ENCODE measurements at regions not wholly inside any gene's neighbourhood (a gene's known extent, or its start where the extent isn't known, plus 50 kb on each side); places are given as distances from the start of the nearest gene placed in this dataset.

DNA sequence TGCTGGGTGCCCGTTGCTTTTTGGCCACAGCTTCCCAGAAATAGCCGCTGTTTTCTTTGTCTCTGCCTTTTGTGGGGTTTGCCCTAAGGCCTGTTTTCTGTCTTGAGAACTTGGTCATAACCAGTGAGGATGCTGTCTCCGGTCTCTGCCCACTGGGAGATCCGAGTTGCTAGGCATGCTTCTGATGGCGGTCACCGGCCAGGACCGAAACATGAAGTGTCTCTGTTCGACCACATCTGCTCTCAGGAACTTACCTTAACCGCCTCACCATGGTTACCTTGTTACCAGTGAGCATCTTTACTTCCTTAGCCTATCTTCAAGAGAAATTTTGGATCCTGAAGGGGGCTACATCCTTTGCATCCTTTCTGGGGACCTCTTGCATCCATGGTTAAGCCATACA, 91.9 kb downstream of the RTP5 start:
- TF ChIP-seq POLR2A (IDR thresholded peaks at IDR 0.05; ENCODE audit: control extremely low read depth in 1 of 2, low read depth in 2 of 2, low read length in 2 of 2) (no peak), FOSL1 (IDR thresholded peaks at IDR 0.05; ENCODE audit: insufficient read depth, low read depth, low read length) (no peak), HDAC2 (IDR thresholded peaks at IDR 0.05; ENCODE audit: borderline replicate concordance in 1 of 2, low read depth in 2 of 2, low read length in 2 of 2) (no peak), POLR2AphosphoS5 (IDR thresholded peaks at IDR 0.05; ENCODE audit: low read depth, low read length) (no peak), EZH2 (IDR thresholded peaks at IDR 0.05; ENCODE audit: low read depth, low read length, severe bottlenecking) (no peak), BRCA1 (IDR thresholded peaks at IDR 0.05; ENCODE audit: low read depth, low read length) (no peak), RFX5 (IDR thresholded peaks at IDR 0.05; ENCODE audit: borderline replicate concordance, low read depth, low read length) (no peak), TAF1 (IDR thresholded peaks at IDR 0.05; ENCODE audit: low read depth, low read length) (no peak), SIN3A (conservative IDR thresholded peaks at IDR 0.05 in 1 of 2, IDR thresholded peaks at IDR 0.05 in 1 of 2; ENCODE audit: low read depth in 1 of 2, low read length in 2 of 2) (no peak)
- TF ChIP-seq, protein P1, sequence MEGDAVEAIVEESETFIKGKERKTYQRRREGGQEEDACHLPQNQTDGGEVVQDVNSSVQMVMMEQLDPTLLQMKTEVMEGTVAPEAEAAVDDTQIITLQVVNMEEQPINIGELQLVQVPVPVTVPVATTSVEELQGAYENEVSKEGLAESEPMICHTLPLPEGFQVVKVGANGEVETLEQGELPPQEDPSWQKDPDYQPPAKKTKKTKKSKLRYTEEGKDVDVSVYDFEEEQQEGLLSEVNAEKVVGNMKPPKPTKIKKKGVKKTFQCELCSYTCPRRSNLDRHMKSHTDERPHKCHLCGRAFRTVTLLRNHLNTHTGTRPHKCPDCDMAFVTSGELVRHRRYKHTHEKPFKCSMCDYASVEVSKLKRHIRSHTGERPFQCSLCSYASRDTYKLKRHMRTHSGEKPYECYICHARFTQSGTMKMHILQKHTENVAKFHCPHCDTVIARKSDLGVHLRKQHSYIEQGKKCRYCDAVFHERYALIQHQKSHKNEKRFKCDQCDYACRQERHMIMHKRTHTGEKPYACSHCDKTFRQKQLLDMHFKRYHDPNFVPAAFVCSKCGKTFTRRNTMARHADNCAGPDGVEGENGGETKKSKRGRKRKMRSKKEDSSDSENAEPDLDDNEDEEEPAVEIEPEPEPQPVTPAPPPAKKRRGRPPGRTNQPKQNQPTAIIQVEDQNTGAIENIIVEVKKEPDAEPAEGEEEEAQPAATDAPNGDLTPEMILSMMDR (IDR thresholded peaks at IDR 0.05; ENCODE audit: control extremely low read depth in 1 of 3, insufficient read depth in 1 of 3, low read depth in 1 of 3, low read length in 3 of 3), result no peak
- TF ChIP-seq, protein P2, sequence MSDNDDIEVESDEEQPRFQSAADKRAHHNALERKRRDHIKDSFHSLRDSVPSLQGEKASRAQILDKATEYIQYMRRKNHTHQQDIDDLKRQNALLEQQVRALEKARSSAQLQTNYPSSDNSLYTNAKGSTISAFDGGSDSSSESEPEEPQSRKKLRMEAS (IDR thresholded peaks at IDR 0.05), result no peak

Measured in H1 (cell line).